LNCAP (cell line): ENCODE measurements at regions not wholly inside any gene's neighbourhood (a gene's known extent, or its start where the extent isn't known, plus 50 kb on each side); places are given as distances from the start of the nearest gene placed in this dataset.

ENCODE experiments used
- TF ChIP-seq, protein P1 (sequence below): fragments of 450-650 bp; IDR thresholded peaks from 2 replicates; pipeline ENCODE4 v1.5.1; 2017; ENCODE audit warnings: mild to moderate bottlenecking

- TF ChIP-seq, protein P1, sequence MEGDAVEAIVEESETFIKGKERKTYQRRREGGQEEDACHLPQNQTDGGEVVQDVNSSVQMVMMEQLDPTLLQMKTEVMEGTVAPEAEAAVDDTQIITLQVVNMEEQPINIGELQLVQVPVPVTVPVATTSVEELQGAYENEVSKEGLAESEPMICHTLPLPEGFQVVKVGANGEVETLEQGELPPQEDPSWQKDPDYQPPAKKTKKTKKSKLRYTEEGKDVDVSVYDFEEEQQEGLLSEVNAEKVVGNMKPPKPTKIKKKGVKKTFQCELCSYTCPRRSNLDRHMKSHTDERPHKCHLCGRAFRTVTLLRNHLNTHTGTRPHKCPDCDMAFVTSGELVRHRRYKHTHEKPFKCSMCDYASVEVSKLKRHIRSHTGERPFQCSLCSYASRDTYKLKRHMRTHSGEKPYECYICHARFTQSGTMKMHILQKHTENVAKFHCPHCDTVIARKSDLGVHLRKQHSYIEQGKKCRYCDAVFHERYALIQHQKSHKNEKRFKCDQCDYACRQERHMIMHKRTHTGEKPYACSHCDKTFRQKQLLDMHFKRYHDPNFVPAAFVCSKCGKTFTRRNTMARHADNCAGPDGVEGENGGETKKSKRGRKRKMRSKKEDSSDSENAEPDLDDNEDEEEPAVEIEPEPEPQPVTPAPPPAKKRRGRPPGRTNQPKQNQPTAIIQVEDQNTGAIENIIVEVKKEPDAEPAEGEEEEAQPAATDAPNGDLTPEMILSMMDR = no peak
These were observed 150.6 kb downstream of the MYCN start for GRCh38 chr2:16090650-16091575.

DNA sequence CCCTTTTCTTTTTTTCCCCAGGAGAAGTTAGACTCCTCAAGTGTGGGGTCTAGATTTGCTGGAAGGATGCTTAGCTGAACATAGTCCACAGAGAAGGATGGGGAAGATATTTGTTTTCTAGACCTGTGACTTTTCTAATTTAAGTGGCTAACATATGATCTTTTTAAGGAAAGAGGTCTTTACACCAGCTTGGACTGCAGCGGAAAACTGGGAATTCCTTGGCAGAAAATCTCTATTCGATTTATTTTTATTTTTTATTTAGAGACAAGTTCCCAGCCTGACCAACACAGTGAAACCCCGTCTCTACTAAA, 148.4 kb downstream of the MYCN start:
- TF ChIP-seq, protein P1 = no peak

DNA sequence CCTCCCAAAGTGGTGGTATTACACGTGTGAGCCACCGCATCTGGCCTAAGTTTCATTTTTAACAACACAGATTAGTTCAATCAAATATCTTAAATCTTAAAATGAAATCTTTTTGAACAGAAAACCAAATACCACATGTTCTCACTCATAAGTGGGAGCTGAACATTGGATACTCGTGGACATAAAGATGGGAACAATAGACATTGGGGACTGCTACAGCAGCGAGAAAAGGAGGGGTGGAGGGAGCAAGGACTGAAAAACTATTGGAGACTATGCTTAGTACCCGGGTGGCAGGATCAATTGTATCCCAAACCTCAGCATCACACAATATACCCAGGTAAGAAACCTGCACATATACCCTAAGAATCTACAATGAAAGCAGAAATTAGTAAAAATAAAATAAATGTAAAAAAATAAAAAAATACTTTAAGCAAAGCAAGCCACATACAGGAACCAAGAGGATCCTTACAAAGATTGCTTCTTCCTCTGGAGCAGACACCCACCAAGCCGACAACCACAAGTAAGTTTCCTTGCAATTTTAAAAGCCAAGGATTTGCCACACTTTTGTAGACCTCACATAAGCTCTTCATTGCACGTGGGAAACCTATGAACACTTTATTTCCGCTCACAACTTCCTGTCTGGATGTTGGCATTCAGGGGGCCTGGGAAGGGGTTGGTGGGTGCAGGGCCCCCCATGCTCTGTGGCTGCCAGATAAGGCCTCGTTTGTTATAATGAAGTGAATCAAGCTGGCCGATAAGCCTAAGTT, 147.9 kb downstream of the MYCN start:
- TF ChIP-seq, protein P1 = no peak

DNA sequence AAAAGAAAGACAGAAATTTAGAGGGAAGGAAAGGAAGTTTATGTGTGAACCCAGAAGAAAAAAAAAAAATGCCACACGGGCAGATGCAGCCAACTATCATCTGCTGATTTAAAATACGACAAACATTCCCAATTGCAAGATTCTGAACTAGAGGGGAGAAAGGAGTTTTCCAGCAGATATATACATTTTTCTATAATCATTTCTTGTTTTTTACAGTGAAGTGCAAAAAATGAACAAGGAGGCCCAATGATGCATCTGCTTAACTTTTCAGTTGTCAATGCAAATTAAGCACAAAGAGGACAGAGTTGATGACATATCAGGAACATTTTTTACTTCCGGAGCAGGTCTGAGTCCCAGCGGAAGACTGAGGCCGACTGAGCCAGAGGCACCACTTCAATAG, 144.7 kb downstream of the MYCN start:
- TF ChIP-seq, protein P1 = no peak

DNA sequence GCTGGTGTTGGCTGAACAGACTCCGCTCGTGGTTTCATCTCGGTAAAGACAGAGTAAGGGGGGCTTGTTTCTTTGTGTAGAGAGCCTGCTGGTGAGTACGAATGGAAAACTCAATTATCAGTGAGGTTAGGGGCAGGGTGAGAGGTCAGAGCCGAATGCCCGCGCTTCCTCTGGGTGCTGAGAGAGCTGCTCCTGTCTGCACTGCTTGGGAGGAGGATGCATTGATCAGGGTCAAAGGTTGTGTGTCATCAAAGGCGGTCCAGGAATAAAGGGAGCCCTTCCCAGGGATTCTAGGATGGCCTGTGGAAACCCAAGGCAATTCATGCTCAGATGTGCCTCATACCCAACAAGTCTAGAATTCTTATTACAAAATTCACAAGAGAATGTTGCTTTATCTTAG, 143.9 kb downstream of the MYCN start:
- TF ChIP-seq, protein P1 = no peak

- TF ChIP-seq, protein P1 = no peak
These were observed 141.9 kb downstream of the MYCN start for GRCh38 chr2:16082276-16082675.

GRCh38 chr2:16081316-16082200, 141.2 kb downstream of the MYCN start:
- TF ChIP-seq, protein P1 = no peak
